ENCODE measurements at regions not wholly inside any gene's neighbourhood (a gene's known extent, or its start where the extent isn't known, plus 50 kb on each side); places are given as distances from the start of the nearest gene placed in this dataset.

GRCh38 chr6:40340957-40341356 is 246.2 kb downstream of the LRFN2 start:
- DNase-seq (ENCODE audit: low read depth): no peak

- DNase-seq (ENCODE audit: low read depth): no peak
Observed at GRCh38 chr6:40340196-40340595, 247.0 kb downstream of the LRFN2 start.

GRCh38 chr6:40338306-40338705 is 248.9 kb downstream of the LRFN2 start:
- DNase-seq (ENCODE audit: low read depth): no peak

GRCh38 chr6:40336940-40337760 is 250.0 kb downstream of the LRFN2 start:
- DNase-seq (ENCODE audit: low read depth): no peak

- no peak for DNase-seq (ENCODE audit: low read depth)
Observed at GRCh38 chr6:40336296-40336695, 250.9 kb downstream of the LRFN2 start.

- no peak for DNase-seq (ENCODE audit: low read depth)
Observed at GRCh38 chr6:40334496-40335270, 252.5 kb downstream of the LRFN2 start.

- no peak for DNase-seq (ENCODE audit: low read depth)
Observed at GRCh38 chr6:40331545-40331944, 255.6 kb downstream of the LRFN2 start.

GRCh38 chr6:40330301-40330721 is 256.9 kb downstream of the LRFN2 start:
- no peak for DNase-seq (ENCODE audit: low read depth)

GRCh38 chr6:40328986-40329545 is 258.1 kb downstream of the LRFN2 start:
- no peak for DNase-seq (ENCODE audit: low read depth)

GRCh38 chr6:40328386-40328985 is 258.7 kb downstream of the LRFN2 start:
- DNase-seq (ENCODE audit: low read depth): no peak

GRCh38 chr6:40326714-40327421 is 260.3 kb downstream of the LRFN2 start:
- no peak for DNase-seq (ENCODE audit: low read depth)

GRCh38 chr6:40325791-40326190 is 261.4 kb downstream of the LRFN2 start:
- DNase-seq (ENCODE audit: low read depth): no peak

GRCh38 chr6:40325041-40325440 is 262.1 kb downstream of the LRFN2 start:
- no peak for DNase-seq (ENCODE audit: low read depth)

- DNase-seq (ENCODE audit: low read depth): no peak
Observed at GRCh38 chr6:40323881-40324634, 263.1 kb downstream of the LRFN2 start.

- no peak for DNase-seq (ENCODE audit: low read depth)
Observed at GRCh38 chr6:40322336-40322735, 264.8 kb downstream of the LRFN2 start.

GRCh38 chr6:40321616-40322015 is 265.5 kb downstream of the LRFN2 start:
- no peak for DNase-seq (ENCODE audit: low read depth)

GRCh38 chr6:40320947-40321346 is 266.2 kb downstream of the LRFN2 start:
- DNase-seq (ENCODE audit: low read depth): no peak

GRCh38 chr6:40320441-40320840 is 266.7 kb downstream of the LRFN2 start:
- DNase-seq (ENCODE audit: low read depth): no peak

- no peak for DNase-seq (ENCODE audit: low read depth)
Observed at GRCh38 chr6:40319124-40319523, 268.0 kb downstream of the LRFN2 start.

- peak; percentile 1 for DNase-seq (ENCODE audit: low read depth)
Observed at GRCh38 chr6:40315060-40315459, 272.1 kb downstream of the LRFN2 start.
